SK-N-MC (cell line): ENCODE measurements at regions not wholly inside any gene's neighbourhood (a gene's known extent, or its start where the extent isn't known, plus 50 kb on each side); places are given as distances from the start of the nearest gene placed in this dataset.

Experiments
- DNase-seq: peaks from one replicate; pipeline ENCODE4 v3.0.0-alpha.2; 2011; ENCODE audit warnings: low read depth, low spot score
- H3K27ac ChIP-seq: fragments of 200-600 bp; sonication (generic); 2 replicates; pipeline ENCODE4 v1.5.1; 2016; ENCODE audit warnings: mixed run types
- H3K36me3 ChIP-seq: fragments of 200-600 bp; sonication (generic); 2 replicates; pipeline ENCODE4 v1.6.1; 2017; ENCODE audit warnings: antibody characterized with exemption, low read length, mixed read lengths; ENCODE audit not compliant: insufficient read depth
- H3K4me3 ChIP-seq: fragments of 200-600 bp; sonication (generic); 2 replicates; pipeline ENCODE4 v1.5.1; 2016
- H3K9ac ChIP-seq: fragments of 200-600 bp; sonication (generic); 2 replicates; pipeline ENCODE4 v1.8.0; 2017; ENCODE audit warnings: mixed run types, mixed read lengths; ENCODE audit not compliant: insufficient read length
- H3K9me3 ChIP-seq: fragments of 200-600 bp; sonication (generic); 2 replicates; pipeline ENCODE4 v1.6.1; 2017; ENCODE audit warnings: low read depth, mild to moderate bottlenecking, antibody characterized with exemption, low read length, moderate library complexity, mixed read lengths
- EZH2 ChIP-seq: fragments of 200-600 bp; sonication (generic); IDR thresholded peaks from one replicate; pipeline ENCODE4 v1.6.1; 2017; ENCODE audit warnings: antibody characterized with exemption
- FOXP2 ChIP-seq: optimal IDR thresholded peaks from 2 replicates; pipeline ENCODE3; 2011; ENCODE audit warnings: mild to moderate bottlenecking, moderate library complexity; ENCODE audit not compliant: insufficient read depth; ENCODE audit errors: extremely low read length, control extremely low read depth
- POLR2AphosphoS5 ChIP-seq: IDR thresholded peaks from 2 replicates; pipeline ENCODE4 v1.6.1; 2012; ENCODE audit warnings: mild to moderate bottlenecking, low read depth, low read length, borderline replicate concordance

DNA sequence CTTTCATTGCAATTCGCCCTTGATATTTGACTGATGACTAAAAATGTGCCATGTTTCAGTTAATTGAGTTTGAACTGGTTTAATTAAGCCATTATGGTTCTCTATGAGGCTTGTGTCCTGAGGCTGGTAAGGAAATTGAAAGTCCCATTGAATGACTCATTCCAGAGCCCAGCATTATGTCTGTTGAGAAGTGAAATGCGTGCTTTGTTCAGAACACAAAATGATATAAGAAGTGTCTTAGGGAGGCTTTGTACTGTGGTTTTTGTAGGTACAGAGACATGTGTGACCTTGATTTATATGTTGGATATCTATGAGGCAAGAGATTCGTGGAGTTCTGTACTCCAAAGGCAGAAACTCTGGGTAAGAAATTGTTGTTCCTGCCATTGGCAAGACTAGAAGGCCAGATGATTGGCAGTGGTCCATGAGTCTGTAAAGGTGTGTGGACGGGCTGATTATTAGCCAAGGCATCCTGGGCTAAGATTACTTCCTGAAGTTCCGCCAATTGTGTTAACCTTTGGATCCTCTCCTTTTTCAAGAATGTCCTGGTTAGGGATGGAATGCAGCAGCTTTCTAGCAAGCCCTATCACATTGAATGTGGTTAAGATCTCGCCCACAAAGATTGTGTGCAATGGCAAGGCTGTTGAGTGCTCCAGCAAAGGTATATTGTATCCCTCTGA lies 103.7 kb downstream of the NPIPB5 start:
- DNase-seq: no peak
- no peak overlapping the region for H3K27ac ChIP-seq

DNA sequence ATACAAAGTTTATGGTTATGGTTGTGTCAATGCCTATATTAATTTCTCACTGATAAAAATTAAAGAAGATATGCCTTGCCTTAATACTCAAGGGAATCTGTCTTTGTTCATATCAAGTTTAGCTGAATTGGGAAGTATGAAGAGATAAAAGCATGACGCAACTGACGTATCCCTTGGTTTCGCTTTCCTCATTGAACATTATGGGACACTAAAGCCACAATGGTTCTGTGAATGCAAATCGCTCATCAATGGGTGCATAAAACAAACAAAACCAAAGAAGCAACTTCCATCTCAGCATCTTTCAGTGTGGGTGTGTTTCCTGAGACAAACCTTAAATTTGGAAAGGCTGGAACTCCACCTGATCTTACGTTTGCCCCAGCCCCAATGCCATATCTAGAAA lies 108.2 kb downstream of the NPIPB5 start:
- no peak overlapping the region for H3K27ac ChIP-seq
- TF ChIP-seq FOXP2 (no peak), EZH2 (no peak), POLR2AphosphoS5 (no peak)
- no peaks in the 10 kb centered on the region for H3K9me3 ChIP-seq
- H3K36me3 ChIP-seq: no peaks in the 10 kb centered on the region
- DNase-seq: no peak
- no peak overlapping the region for H3K9ac ChIP-seq
- no peak overlapping the region for H3K4me3 ChIP-seq

More for the DNA sequence above, 103.7 kb downstream of the NPIPB5 start:
- Histone ChIP-seq H3K9ac (no peak overlapping the region), H3K36me3 (no peaks in the 10 kb centered on the region), H3K4me3 (no peak overlapping the region), H3K9me3 (no peaks in the 10 kb centered on the region)
- no peak for TF ChIP-seq POLR2AphosphoS5
- TF ChIP-seq FOXP2: no peak
- no peak for TF ChIP-seq EZH2

DNA sequence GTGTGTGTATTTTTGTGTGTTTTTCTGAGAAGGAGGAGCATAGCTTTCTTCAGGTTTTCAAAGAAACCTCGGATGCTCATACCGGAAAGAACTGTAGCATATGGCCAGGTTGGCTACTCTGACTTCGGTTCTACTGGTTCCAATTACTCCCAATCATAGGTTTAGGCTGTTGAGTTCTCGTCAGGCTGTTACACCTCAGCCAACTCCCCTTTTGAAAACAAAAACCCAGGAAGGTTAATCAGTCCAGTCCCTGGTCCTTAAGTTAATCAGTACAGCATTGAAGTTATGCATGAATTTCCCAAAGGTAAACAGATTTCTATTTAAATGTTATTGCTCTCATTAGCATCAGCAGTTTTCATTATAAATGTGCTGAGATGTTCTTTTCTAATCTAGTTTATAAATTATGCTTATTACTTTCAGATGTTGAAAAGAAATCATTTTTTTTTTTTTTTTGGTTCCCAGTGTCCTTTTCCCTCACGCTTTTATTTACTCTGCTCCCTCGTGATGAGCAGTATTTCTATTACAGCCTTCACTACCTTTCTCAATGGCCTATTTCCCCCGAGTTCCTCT lies 111.0 kb downstream of the NPIPB5 start:
- Histone ChIP-seq H3K9ac (no peak overlapping the region), H3K4me3 (peak overlapping the region; percentile 17; the same call in 1 of the 2 replicates), H3K36me3 (no peaks in the 10 kb centered on the region), H3K9me3 (no peaks in the 10 kb centered on the region), H3K27ac (no peak overlapping the region; the same call in 1 of the 2 replicates)
- TF ChIP-seq FOXP2 (peak; percentile 47), POLR2AphosphoS5 (no peak; the same call in 1 of the 2 replicates)
- no peak for DNase-seq

DNA sequence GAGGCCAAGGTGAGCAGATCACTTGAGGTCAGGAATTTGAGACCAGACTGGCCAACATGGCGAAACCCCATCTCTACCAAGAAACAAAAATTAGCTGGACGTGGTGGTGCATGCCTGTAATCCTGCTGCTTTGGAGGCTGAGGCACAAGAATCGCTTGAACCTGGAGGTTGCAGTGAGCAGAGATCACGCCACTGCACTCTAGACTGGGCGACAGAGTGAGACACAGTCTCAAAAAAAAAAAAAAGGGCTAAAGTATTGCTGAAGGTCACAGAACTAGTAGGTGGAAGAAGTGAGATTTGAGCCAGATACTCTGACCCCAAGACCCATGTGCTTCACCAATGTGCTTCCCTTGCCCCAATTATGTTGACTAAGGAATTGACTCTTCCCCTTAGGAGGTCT lies 112.0 kb downstream of the NPIPB5 start:
- Histone ChIP-seq H3K4me3 (no peak overlapping the region), H3K9ac (no peak overlapping the region), H3K27ac (no peak overlapping the region), H3K36me3 (no peaks in the 10 kb centered on the region), H3K9me3 (no peaks in the 10 kb centered on the region)
- no peak for TF ChIP-seq EZH2
- no peak for TF ChIP-seq POLR2AphosphoS5
- no peak for TF ChIP-seq FOXP2
- no peak for DNase-seq

DNA sequence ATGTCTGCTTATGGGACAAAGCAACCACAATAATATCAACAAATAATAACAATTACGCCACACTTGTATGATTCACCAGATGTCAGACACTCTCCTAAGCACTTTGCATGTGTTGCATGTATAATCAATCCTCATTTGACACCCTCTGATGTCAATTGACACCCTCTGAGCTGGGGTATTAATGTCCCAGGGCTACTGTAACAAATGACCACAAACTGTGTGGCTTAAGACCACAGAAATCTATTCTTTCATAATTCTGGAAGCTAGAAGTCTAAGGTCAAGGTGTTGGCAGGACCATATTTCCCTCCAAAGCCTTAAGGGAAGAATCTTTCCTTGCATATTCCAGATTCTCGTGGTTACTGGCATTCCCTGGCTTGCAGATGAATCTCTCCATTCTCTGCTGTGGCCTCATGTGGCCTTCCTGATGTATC lies 112.7 kb downstream of the NPIPB5 start:
- H3K27ac ChIP-seq: no peak overlapping the region
- no peak overlapping the region for H3K9ac ChIP-seq
- TF ChIP-seq FOXP2 (no peak), POLR2AphosphoS5 (no peak), EZH2 (no peak)
- H3K36me3 ChIP-seq: no peaks in the 10 kb centered on the region
- no peak overlapping the region for H3K4me3 ChIP-seq
- DNase-seq: no peak
- H3K9me3 ChIP-seq: no peaks in the 10 kb centered on the region

DNA sequence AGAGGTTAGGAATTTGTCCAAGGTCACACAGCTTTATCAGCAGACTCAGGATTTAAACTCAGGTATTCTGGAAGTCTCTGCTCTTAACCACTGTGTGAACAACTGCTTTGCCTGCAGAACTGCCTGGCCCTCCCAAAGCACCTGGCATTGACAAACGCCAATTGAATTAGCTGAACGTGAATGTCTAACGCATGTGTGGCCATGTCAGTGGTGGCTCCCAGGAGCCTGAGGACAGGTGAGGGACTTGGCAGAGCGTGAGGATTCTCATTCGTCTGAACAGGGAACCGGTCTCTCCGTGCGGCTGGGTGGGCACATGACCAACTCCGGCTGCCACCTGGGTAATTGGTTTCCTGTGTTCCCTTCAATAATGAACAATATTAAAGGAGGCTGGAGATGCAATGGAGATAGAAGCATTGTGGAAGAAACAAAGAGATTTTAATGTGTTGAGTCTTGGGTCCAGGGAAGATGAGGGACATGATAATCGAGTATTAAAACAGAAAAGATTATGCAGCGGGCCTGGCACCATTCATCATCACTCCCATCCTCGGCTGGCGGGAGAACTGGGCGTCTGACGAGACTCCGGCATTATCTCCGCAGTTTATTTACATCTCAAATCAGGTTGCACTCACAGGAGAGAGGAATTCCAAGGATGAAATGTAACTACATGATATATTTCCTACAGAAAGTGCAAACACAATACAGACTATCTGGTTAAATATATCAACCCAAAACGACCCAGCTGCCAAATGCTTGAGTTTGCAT lies 113.5 kb downstream of the NPIPB5 start:
- no peak overlapping the region for H3K9ac ChIP-seq
- no peak overlapping the region for H3K27ac ChIP-seq
- DNase-seq: no peak
- no peaks in the 10 kb centered on the region for H3K9me3 ChIP-seq
- H3K4me3 ChIP-seq: no peak overlapping the region
- H3K36me3 ChIP-seq: no peaks in the 10 kb centered on the region
- no peak for TF ChIP-seq FOXP2
- TF ChIP-seq POLR2AphosphoS5: no peak
- TF ChIP-seq EZH2: no peak

DNA sequence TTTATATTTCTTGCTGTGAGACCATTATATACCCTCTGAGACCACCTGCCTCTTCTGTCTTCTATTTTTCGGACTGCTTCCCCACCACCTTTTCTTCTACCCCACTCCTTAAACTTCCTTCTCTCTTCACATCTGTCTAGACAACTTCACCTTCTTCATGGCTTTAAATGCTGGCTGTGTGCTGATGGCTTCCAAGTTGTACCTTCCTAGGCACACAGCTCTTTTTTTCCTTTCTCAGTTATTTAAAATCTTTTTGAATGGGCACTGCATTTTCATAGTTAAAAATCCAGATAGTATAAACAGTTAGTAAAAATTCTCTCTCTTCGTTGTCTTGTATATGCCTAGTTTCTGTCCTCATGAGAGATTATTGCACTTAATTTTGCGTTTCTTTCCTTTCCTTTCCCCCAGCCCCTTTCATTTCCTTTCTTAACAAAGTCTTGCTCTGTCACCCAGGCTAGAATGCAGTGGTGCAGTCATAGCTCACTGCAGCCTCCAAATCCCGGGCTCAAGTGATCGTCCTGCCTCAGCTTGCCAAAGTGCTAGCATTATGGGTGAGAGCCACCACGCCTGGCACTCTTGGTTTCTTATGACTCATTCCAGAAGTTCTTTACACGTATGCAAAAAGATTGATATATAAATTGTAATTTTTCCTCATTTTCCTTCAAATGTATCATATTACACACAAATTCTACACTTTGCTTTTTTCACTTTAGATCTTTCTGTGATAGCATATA lies 114.3 kb downstream of the NPIPB5 start:
- Histone ChIP-seq H3K4me3 (no peak overlapping the region), H3K36me3 (no peaks in the 10 kb centered on the region), H3K9ac (no peak overlapping the region), H3K27ac (no peak overlapping the region), H3K9me3 (no peaks in the 10 kb centered on the region)
- no peak for DNase-seq
- TF ChIP-seq EZH2 (no peak), POLR2AphosphoS5 (no peak), FOXP2 (no peak)

DNA sequence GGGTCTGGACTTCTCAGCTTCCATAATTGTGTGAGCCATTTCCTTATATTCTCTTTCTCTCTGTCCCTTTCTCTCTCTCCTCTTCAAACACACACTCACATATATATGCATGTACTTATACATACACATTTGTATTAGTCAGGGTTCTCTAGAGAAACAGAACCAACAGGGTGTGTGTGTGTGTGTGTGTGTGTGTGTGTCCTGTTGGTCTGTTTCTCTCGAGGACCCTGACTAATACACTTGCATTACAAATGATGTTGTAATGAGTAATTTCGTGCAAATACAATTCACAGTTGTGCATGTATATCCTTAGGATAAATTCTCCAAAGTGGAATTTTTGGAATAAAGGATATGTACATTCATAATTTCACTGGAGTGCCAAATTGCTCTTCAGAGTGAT lies 115.3 kb downstream of the NPIPB5 start:
- TF ChIP-seq FOXP2 (no peak), EZH2 (no peak), POLR2AphosphoS5 (no peak)
- Histone ChIP-seq H3K27ac (no peak overlapping the region), H3K36me3 (no peaks in the 10 kb centered on the region), H3K9me3 (no peaks in the 10 kb centered on the region), H3K9ac (no peak overlapping the region), H3K4me3 (no peak overlapping the region)
- no peak for DNase-seq
